Fibroblast of mammary gland (primary cell): ENCODE measurements at regions not wholly inside any gene's neighbourhood (a gene's known extent, or its start where the extent isn't known, plus 50 kb on each side); places are given as distances from the start of the nearest gene placed in this dataset.
A peak's percentile ranks its signal among the peaks of the same experiment; 100 is the strongest.
"Not testable (repeated sequence)": the region's sequence is repeated elsewhere in the genome, so short reads cannot be mapped to it uniquely, and the experiment has no call there.

ENCODE experiments used
- DNase-seq: peaks from one replicate; pipeline ENCODE4 v3.0.0-alpha.2; 2010; ENCODE audit warnings: low read depth
- H3K4me3 ChIP-seq: 2 replicates; pipeline ENCODE4 v1.5.1; 2011; ENCODE audit warnings: low read depth, mild to moderate bottlenecking, low read length, moderate library complexity; ENCODE audit not compliant: control insufficient read depth
- TF ChIP-seq, protein P1 (sequence below): conservative IDR thresholded peaks from 2 replicates; pipeline ENCODE4 v1.5.1; 2011; ENCODE audit warnings: low read depth, low read length, inconsistent platforms; ENCODE audit not compliant: control insufficient read depth, insufficient read depth

DNA sequence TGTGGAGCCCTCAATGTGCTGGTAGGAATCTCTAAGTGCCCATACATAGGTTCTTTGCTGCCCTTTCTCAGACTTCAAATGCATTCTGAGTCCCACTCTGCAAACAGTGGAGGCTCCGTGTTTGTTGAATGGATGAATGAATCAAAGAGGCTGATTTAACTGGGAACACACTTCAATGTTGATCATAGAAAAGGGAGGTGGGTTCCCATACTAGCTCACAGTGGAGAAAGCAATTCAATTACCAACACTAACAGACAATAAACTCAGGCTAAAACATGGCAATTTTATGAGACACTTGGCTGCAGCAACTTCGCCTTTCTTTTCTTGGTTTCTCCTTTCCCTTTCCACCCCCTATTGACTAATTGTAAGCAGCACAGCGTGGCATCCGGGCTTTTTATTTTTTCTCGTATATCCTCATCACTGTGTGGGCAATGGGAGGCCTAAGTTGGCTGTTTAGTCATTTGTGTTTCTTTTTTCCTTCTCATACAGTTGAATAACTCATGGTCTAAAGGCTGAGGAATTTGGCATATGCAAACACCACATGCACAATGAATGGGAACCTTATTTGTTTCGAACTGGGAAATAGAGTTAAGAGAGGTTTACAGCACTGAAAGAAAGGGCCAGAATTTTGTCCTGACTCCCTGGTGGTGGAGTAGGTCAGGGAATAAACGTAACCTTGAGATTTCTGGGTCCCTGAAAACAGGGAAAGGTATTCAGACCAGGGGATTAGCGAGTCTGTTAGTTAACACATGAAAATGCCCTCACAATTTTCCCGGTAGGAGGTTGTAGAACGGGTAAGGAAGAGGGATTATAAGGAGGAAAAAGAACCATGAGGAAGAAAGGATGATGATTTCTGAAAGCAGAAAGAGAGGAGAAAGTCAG is 858.5 kb downstream of the KCNMA1 start:
- TF ChIP-seq, protein P1, sequence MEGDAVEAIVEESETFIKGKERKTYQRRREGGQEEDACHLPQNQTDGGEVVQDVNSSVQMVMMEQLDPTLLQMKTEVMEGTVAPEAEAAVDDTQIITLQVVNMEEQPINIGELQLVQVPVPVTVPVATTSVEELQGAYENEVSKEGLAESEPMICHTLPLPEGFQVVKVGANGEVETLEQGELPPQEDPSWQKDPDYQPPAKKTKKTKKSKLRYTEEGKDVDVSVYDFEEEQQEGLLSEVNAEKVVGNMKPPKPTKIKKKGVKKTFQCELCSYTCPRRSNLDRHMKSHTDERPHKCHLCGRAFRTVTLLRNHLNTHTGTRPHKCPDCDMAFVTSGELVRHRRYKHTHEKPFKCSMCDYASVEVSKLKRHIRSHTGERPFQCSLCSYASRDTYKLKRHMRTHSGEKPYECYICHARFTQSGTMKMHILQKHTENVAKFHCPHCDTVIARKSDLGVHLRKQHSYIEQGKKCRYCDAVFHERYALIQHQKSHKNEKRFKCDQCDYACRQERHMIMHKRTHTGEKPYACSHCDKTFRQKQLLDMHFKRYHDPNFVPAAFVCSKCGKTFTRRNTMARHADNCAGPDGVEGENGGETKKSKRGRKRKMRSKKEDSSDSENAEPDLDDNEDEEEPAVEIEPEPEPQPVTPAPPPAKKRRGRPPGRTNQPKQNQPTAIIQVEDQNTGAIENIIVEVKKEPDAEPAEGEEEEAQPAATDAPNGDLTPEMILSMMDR = peak; percentile 6
- H3K4me3 ChIP-seq = no peak overlapping the region
- peak; percentile 26 for DNase-seq

DNA sequence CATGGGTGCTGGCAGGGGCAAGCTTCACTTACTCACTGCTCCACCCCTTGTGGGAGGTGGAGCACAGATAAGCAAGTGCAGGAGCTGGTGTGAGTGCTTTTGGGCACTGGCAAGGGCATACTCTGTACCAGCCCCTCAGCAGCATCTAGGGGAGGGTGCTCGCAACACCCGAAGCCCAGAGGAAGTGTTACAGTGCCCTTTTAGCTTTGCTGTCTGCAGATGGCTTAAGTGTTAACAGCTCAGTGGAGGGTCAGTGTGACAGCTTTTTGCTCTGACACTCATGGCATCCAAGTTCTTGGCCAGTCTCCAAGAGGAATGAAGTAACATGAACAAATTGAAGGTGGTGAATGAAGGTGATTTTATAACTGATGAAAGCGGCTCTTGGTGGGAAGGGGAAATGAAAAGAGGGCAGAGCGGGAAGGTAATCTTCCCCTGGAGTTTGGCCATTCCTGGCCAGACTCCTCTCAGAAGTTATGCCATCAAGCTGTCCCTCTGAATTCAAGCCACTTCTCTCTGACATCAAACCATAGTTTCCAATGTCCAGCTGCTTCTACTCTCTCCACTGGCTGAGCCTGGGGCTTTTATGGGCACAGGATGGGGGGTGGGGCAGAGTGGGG is 862.5 kb downstream of the KCNMA1 start:
- DNase-seq = no peak

DNA sequence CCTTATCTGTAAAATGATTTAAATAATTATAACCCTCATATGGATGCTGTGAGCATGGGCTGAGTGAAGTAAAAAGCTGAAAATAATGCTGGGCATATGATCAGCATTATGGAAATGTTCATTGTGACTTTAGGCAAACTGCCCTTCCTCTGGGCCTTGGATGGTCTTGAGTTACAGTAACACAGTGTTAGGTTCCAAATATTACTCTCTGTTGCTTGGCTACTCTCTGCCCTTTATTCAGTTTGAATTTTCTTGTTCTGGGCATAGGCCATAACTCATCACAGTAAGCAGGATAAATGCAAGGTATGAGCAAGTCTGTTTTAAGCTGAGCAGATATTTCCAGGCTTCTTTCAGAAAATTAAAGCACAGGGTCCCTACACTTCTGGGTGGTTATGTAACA is 868.0 kb downstream of the KCNMA1 start:
- H3K4me3 ChIP-seq = no peak overlapping the region
- DNase-seq = no peak
- TF ChIP-seq, protein P1 = no peak

More for the DNA sequence above, 862.5 kb downstream of the KCNMA1 start:
- no peak overlapping the region for H3K4me3 ChIP-seq
- TF ChIP-seq, protein P1 = no peak

DNA sequence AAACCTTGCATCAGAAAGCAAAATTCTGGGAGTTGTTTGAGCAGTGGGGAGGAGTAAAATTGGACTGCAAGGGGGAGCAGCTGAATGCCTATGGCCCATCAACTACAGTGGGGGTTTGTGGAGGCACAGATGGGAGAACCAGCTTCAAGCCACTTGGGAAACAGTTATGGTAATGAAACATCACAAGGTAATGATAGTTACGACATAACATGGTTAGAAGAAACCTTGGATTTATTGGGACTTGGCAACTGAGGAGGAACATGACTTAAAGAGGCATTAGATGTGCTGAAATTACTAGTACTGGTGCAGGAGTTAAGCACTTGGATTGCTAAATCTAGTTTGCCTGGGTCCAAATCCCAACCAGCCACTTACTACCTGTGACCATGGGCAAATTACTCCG is 868.4 kb downstream of the KCNMA1 start:
- TF ChIP-seq, protein P1 = no peak
- H3K4me3 ChIP-seq = no peak overlapping the region
- peak; percentile 13 for DNase-seq

DNA sequence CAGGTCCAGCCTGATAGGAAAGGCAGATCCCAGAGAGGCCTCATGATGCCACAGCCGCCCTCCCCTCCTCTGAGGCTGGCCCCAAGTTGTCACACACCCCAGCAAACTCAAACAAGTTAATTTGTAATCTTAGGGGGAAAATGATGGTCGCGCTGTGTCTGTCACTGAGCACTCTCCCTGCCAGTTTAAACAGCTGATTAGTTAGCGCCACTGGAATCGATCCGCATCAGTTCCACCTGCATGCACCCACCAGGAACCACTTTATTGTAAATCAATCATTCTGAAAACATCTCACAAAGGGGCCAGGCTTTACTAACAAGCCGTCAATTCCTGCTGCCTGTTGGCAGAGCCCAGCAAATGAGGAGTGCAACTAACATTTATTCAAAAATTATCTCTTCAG is 870.9 kb downstream of the KCNMA1 start:
- no peak for DNase-seq
- H3K4me3 ChIP-seq = no peak overlapping the region
- TF ChIP-seq, protein P1 = no peak

DNA sequence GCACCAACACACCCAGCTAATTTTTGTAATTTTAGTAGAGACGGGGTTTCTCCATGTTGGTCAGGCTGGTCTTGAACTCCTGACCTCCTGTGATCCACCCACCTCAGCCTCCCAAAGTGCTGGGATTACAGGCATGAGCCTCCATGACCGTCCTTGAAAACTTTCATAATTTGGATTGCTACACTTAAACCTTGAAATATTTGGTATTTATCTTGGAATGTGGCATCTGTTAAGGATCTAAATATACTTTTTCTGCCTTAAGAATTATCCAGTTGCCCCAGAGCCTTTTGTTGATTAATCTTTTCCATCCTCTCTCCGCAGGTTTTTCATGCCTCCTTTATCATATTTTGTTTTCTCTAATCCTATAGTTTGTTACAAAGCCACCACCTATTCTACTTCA is 872.7 kb downstream of the KCNMA1 start:
- DNase-seq, H3K4me3 ChIP-seq: not testable (repeated sequence)

DNA sequence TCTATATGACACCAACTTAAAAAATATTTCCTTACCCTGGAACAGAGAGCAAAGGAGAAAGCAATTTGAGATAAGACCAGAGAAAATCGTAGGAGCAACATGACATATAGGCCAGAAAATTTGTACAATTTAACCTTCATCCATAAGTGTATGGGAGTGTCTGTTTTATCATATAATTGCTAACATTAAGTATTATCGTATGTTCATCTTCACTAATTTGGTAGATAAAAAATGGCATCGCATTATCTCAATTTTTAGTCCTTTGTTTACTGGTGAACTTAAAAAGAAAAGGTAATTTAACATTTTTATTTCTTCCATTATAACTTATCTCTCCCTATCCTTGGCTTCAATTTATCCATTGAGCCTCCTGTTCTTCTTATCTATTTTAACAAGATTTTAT is 873.4 kb downstream of the KCNMA1 start:
- no peak overlapping the region for H3K4me3 ChIP-seq
- TF ChIP-seq, protein P1 = no peak
- DNase-seq = no peak
